PFSK-1 (cell line): ENCODE measurements at regions not wholly inside any gene's neighbourhood (a gene's known extent, or its start where the extent isn't known, plus 50 kb on each side); places are given as distances from the start of the nearest gene placed in this dataset.

Experiments
- POLR2AphosphoS5 ChIP-seq: IDR thresholded peaks from 2 replicates; pipeline ENCODE4 v1.6.1; 2012; ENCODE audit warnings: low read depth, mild to moderate bottlenecking, control low read depth, low read length, moderate library complexity
- REST ChIP-seq, 2 experiments: IDR thresholded peaks; 2 replicates each; pipeline versions ENCODE4 v1.6.1 to v1.8.0; 2011 to 2012; ENCODE audit warnings: low read depth in 2 of 2, low read length in 2 of 2, control low read depth in 1 of 2, inconsistent platforms in 1 of 2, mild to moderate bottlenecking in 1 of 2, moderate library complexity in 1 of 2; ENCODE audit not compliant: insufficient read depth in 1 of 2

- no peak for TF ChIP-seq POLR2AphosphoS5
- TF ChIP-seq REST (IDR thresholded peaks at IDR 0.05; ENCODE audit: insufficient read depth in 1 of 2, low read depth in 2 of 2, low read length in 2 of 2), result no peak
These were observed 577.4 kb upstream of the GCFC2 start for GRCh38 chr2:76288146-76288545.
